Epithelial cell of prostate (primary cell): ENCODE measurements at regions not wholly inside any gene's neighbourhood (a gene's known extent, or its start where the extent isn't known, plus 50 kb on each side); places are given as distances from the start of the nearest gene placed in this dataset.

Source experiments
- DNase-seq: peaks from one replicate; pipeline ENCODE4 v3.0.0-alpha.2; 2011; ENCODE audit warnings: low read depth, low spot score
- H3K27ac ChIP-seq: fragments of 450-650 bp; 2 replicates; pipeline ENCODE4 v1.5.1; 2017; ENCODE audit warnings: mild to moderate bottlenecking

GRCh38 chr13:24041651-24042225 lies 118.8 kb upstream of the SPATA13 start:
- no peak overlapping the region for H3K27ac ChIP-seq
- no peak for DNase-seq

GRCh38 chr13:24042710-24043440 lies 117.6 kb upstream of the SPATA13 start:
- no peak overlapping the region for H3K27ac ChIP-seq
- DNase-seq: no peak

- no peak overlapping the region for H3K27ac ChIP-seq
- no peak for DNase-seq
Observed at GRCh38 chr13:24043590-24044350, 116.8 kb upstream of the SPATA13 start.

GRCh38 chr13:24045597-24045996 lies 114.9 kb upstream of the SPATA13 start:
- H3K27ac ChIP-seq: no peak overlapping the region
- DNase-seq: no peak

- no peak overlapping the region for H3K27ac ChIP-seq
- no peak for DNase-seq
Observed at GRCh38 chr13:24050292-24050711, 110.2 kb upstream of the SPATA13 start.

GRCh38 chr13:24050796-24051715 lies 109.5 kb upstream of the SPATA13 start:
- no peak overlapping the region for H3K27ac ChIP-seq
- DNase-seq: no peak

- no peak for DNase-seq
- H3K27ac ChIP-seq: no peak overlapping the region
Observed at GRCh38 chr13:24052547-24053518, 107.7 kb upstream of the SPATA13 start.

- H3K27ac ChIP-seq: no peak overlapping the region
- no peak for DNase-seq
Observed at GRCh38 chr13:24053519-24054251, 106.8 kb upstream of the SPATA13 start.

- DNase-seq: no peak
- H3K27ac ChIP-seq: no peak overlapping the region
Observed at GRCh38 chr13:24056616-24057137, 103.8 kb upstream of the SPATA13 start.

- no peak for DNase-seq
Observed at GRCh38 chr13:24060993-24061392, 99.5 kb upstream of the SPATA13 start.

GRCh38 chr13:24063281-24063877 lies 97.1 kb upstream of the SPATA13 start:
- no peak for DNase-seq
- H3K27ac ChIP-seq: no peak overlapping the region

More at GRCh38 chr13:24060993-24061392, 99.5 kb upstream of the SPATA13 start:
- H3K27ac ChIP-seq: no peak overlapping the region

GRCh38 chr13:24064371-24064770 lies 96.1 kb upstream of the SPATA13 start:
- DNase-seq: no peak
- H3K27ac ChIP-seq: no peak overlapping the region

GRCh38 chr13:24065176-24065575 lies 95.3 kb upstream of the SPATA13 start:
- DNase-seq: no peak

GRCh38 chr13:24066405-24067295 lies 93.9 kb upstream of the SPATA13 start:
- no peak for DNase-seq
- H3K27ac ChIP-seq: no peak overlapping the region

More at GRCh38 chr13:24065176-24065575, 95.3 kb upstream of the SPATA13 start:
- no peak overlapping the region for H3K27ac ChIP-seq

- DNase-seq: no peak
- H3K27ac ChIP-seq: no peak overlapping the region
Observed at GRCh38 chr13:24068472-24068871, 92.0 kb upstream of the SPATA13 start.

- no peak overlapping the region for H3K27ac ChIP-seq
- no peak for DNase-seq
Observed at GRCh38 chr13:24071016-24071415, 89.5 kb upstream of the SPATA13 start.
